ENCODE measurements at regions not wholly inside any gene's neighbourhood (a gene's known extent, or its start where the extent isn't known, plus 50 kb on each side); places are given as distances from the start of the nearest gene placed in this dataset.

GRCh38 chr20:23282111-23282510, 68.5 kb upstream of the NXT1 start:
- no peak overlapping the region for H3K27ac ChIP-seq (ENCODE audit: low read length in 2 of 2)
- H3K27ac Mint-ChIP-seq, result no peak overlapping the region
- no peaks in the 10 kb centered on the region for H3K4me1 Mint-ChIP-seq
- no peak overlapping the region for H3K4me3 Mint-ChIP-seq
- DNase-seq, result no peak
- no peaks in the 10 kb centered on the region for H4K20me1 ChIP-seq (ENCODE audit: control insufficient read depth, insufficient read depth, low read length, poor library complexity, severe bottlenecking)
- H2AFZ ChIP-seq (ENCODE audit: insufficient read depth, low read depth, low read length, poor library complexity, severe bottlenecking), result no peak overlapping the region
- ChIA-PET POLR2A (no interaction called here), CTCF (no interaction called here)
- no CpG with 5 or more reads among the region's 1 CpG for WGBS (ENCODE audit: insufficient coverage)
- H3K9ac ChIP-seq (ENCODE audit: low read length), result no peak overlapping the region
- intact Hi-C loops (cut with micrococcal nuclease), result no loop called here
- no peaks in the 10 kb centered on the region for H3K36me3 ChIP-seq (replicated peaks in 1 of 2; ENCODE audit: control extremely low read depth in 1 of 2, control insufficient read depth in 1 of 2, extremely low read depth in 1 of 2, insufficient read depth in 2 of 2, low read length in 1 of 2)
- no peak for ATAC-seq (ENCODE audit: low read depth)
- peaks cover 2% of the 10 kb centered on the region for H3K9me3 Mint-ChIP-seq (ENCODE audit: insufficient read depth)
- no peak for TF ChIP-seq EZH2 (IDR thresholded peaks at IDR 0.05; ENCODE audit: borderline replicate concordance, insufficient read depth, low read depth, low read length, poor library complexity, severe bottlenecking)
- TF ChIP-seq, protein P1, sequence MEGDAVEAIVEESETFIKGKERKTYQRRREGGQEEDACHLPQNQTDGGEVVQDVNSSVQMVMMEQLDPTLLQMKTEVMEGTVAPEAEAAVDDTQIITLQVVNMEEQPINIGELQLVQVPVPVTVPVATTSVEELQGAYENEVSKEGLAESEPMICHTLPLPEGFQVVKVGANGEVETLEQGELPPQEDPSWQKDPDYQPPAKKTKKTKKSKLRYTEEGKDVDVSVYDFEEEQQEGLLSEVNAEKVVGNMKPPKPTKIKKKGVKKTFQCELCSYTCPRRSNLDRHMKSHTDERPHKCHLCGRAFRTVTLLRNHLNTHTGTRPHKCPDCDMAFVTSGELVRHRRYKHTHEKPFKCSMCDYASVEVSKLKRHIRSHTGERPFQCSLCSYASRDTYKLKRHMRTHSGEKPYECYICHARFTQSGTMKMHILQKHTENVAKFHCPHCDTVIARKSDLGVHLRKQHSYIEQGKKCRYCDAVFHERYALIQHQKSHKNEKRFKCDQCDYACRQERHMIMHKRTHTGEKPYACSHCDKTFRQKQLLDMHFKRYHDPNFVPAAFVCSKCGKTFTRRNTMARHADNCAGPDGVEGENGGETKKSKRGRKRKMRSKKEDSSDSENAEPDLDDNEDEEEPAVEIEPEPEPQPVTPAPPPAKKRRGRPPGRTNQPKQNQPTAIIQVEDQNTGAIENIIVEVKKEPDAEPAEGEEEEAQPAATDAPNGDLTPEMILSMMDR (IDR thresholded peaks at IDR 0.05), result no peak
- H3K27me3 Mint-ChIP-seq, result peaks cover 3% of the 10 kb centered on the region
- H3K79me2 ChIP-seq (ENCODE audit: control insufficient read depth, insufficient read depth, low read length), result no peaks in the 10 kb centered on the region
- no peak overlapping the region for H3K4me2 ChIP-seq (replicated peaks; ENCODE audit: low read depth, low read length, poor library complexity, severe bottlenecking)
- H3K9me3 ChIP-seq (ENCODE audit: control extremely low read depth in 1 of 3, control insufficient read depth in 2 of 3, insufficient read depth in 1 of 3, low read length in 2 of 3), result no peaks in the 10 kb centered on the region
- H3K27me3 ChIP-seq (replicated peaks in 1 of 4; ENCODE audit: control extremely low read depth in 1 of 4, control insufficient read depth in 3 of 4, insufficient read depth in 4 of 4, low read length in 3 of 4), result no peaks in the 10 kb centered on the region
- H3K4me1 ChIP-seq (ENCODE audit: control insufficient read depth in 2 of 2, insufficient read depth in 2 of 2, low read length in 2 of 2), result no peaks in the 10 kb centered on the region
- no peak overlapping the region for H3K4me3 ChIP-seq (ENCODE audit: control extremely low read depth in 1 of 5, extremely low read depth in 1 of 5, insufficient read depth in 1 of 5, low read depth in 2 of 5, low read length in 4 of 5)

GRCh38 chr20:23279836-23280235, 70.8 kb upstream of the NXT1 start:
- H3K9ac ChIP-seq (ENCODE audit: low read length), result no peak overlapping the region
- ATAC-seq (ENCODE audit: low read depth), result no peak
- Mint-ChIP-seq H3K27ac (no peak overlapping the region), H3K9me3 (ENCODE audit: insufficient read depth) (peaks cover 2% of the 10 kb centered on the region), H3K4me1 (no peaks in the 10 kb centered on the region), H3K4me3 (no peak overlapping the region), H3K27me3 (peaks cover 3% of the 10 kb centered on the region)
- H3K9me3 ChIP-seq (ENCODE audit: control extremely low read depth in 1 of 3, control insufficient read depth in 2 of 3, insufficient read depth in 1 of 3, low read length in 2 of 3), result no peaks in the 10 kb centered on the region
- CTCF ChIA-PET, result no interaction called here
- H4K20me1 ChIP-seq (ENCODE audit: control insufficient read depth, insufficient read depth, low read length, poor library complexity, severe bottlenecking), result no peaks in the 10 kb centered on the region
- H3K36me3 ChIP-seq (replicated peaks in 1 of 2; ENCODE audit: control extremely low read depth in 1 of 2, control insufficient read depth in 1 of 2, extremely low read depth in 1 of 2, insufficient read depth in 2 of 2, low read length in 1 of 2), result no peaks in the 10 kb centered on the region
- no peak overlapping the region for H3K4me3 ChIP-seq (ENCODE audit: control extremely low read depth in 1 of 5, extremely low read depth in 1 of 5, insufficient read depth in 1 of 5, low read depth in 2 of 5, low read length in 4 of 5)
- H3K27me3 ChIP-seq (replicated peaks in 1 of 4; ENCODE audit: control extremely low read depth in 1 of 4, control insufficient read depth in 3 of 4, insufficient read depth in 4 of 4, low read length in 3 of 4), result no peaks in the 10 kb centered on the region
- no peaks in the 10 kb centered on the region for H3K4me1 ChIP-seq (ENCODE audit: control insufficient read depth in 2 of 2, insufficient read depth in 2 of 2, low read length in 2 of 2)
- 97% methylated on average over 7 of the region's 7 CpGs for WGBS (ENCODE audit: insufficient coverage)
- H3K79me2 ChIP-seq (ENCODE audit: control insufficient read depth, insufficient read depth, low read length), result no peaks in the 10 kb centered on the region
- POLR2A ChIA-PET, result no interaction called here
- H3K4me2 ChIP-seq (replicated peaks; ENCODE audit: low read depth, low read length, poor library complexity, severe bottlenecking), result no peak overlapping the region
- TF ChIP-seq, protein P1 (IDR thresholded peaks at IDR 0.05), result no peak
- no peak for TF ChIP-seq EZH2 (IDR thresholded peaks at IDR 0.05; ENCODE audit: borderline replicate concordance, insufficient read depth, low read depth, low read length, poor library complexity, severe bottlenecking)
- intact Hi-C loops (cut with micrococcal nuclease), result no loop called here
- no peak for DNase-seq
- no peak overlapping the region for H2AFZ ChIP-seq (ENCODE audit: insufficient read depth, low read depth, low read length, poor library complexity, severe bottlenecking)
- H3K27ac ChIP-seq (ENCODE audit: low read length in 2 of 2), result no peak overlapping the region
